HepG2 (cell line): ENCODE measurements at regions not wholly inside any gene's neighbourhood (a gene's known extent, or its start where the extent isn't known, plus 50 kb on each side); places are given as distances from the start of the nearest gene placed in this dataset.

ENCODE experiments used
- ATAC-seq: fragments of 200-7000 bp; cut with Tn5 transposase; 3 replicates; pipeline ENCODE4 v1.9.1; 2020; ENCODE audit warnings: mild to moderate bottlenecking, moderate library complexity
- BruUV-seq: library from RNA; stranded (reverse); fragments of 400-500 nt; replicated peaks from 2 replicates; lab custom pipeline; 2021; lab: Mats Ljungman, UMichigan
- CTCF ChIA-PET: fragments of 300-600 bp; formaldehyde crosslinking; extraction: SDS; loops from one replicate; lab custom pipeline; 2021; ENCODE audit warnings: low total read pairs, inconsistent platforms, low intra/inter-chr PET ratio; lab: Yijun Ruan, JAX
- POLR2A ChIA-PET: fragments of 350-600 bp; sonication (Branson Sonifier 250); formaldehyde crosslinking; loops from one replicate; lab custom pipeline; 2020; ENCODE audit warnings: antibody characterized with exemption, inconsistent platforms; lab: Yijun Ruan, JAX
- DNase-seq: peaks from one replicate; pipeline ENCODE4 v3.0.0-alpha.2; 2015; ENCODE audit warnings: low spot score
- FAIRE-seq: peaks from 3 replicates; lab custom pipeline; 2011; peaks lifted over from hg19 to GRCh38; lab: Jason Lieb, UNC
- H2AFZ ChIP-seq: one replicate; pipeline ENCODE4 v1.6.1; 2011; ENCODE audit warnings: low read length, inconsistent platforms
- H3K27ac ChIP-seq: fragments of 300-600 bp; 3 replicates; pipeline ENCODE4 v1.8.0; 2011; ENCODE audit warnings: mixed run types, mild to moderate bottlenecking, mixed read lengths, low read length, inconsistent platforms; ENCODE audit not compliant: insufficient read depth; ENCODE audit errors: extremely low read length
- H3K27me3 ChIP-seq, 2 experiments: fragments of 200-600 bp in 1 of 2; 2 replicates in 1 of 2; 3 replicates in 1 of 2; pipeline versions ENCODE4 v1.6.0 to v1.8.0; 2011; ENCODE audit warnings: low read length in 2 of 2, mild to moderate bottlenecking in 2 of 2, moderate library complexity in 2 of 2, inconsistent platforms in 1 of 2; ENCODE audit not compliant: insufficient read depth in 2 of 2, control insufficient read depth in 1 of 2
- H3K36me3 ChIP-seq, 2 experiments: fragments of 200-600 bp in 1 of 2; replicated peaks in 1 of 2; 2 replicates in 1 of 2; 3 replicates in 1 of 2; pipeline versions ENCODE4 v1.5.1 to v1.8.0; 2011; ENCODE audit warnings: low read length in 2 of 2, inconsistent platforms in 1 of 2; ENCODE audit not compliant: insufficient read depth in 2 of 2, control insufficient read depth in 1 of 2
- H3K4me1 ChIP-seq: 2 replicates; pipeline ENCODE4 v1.5.1; 2012; ENCODE audit warnings: low read length, inconsistent platforms; ENCODE audit not compliant: insufficient read depth
- H3K4me2 ChIP-seq: 2 replicates; pipeline ENCODE4 v1.6.0; 2011; ENCODE audit warnings: low read depth, low read length, inconsistent platforms
- H3K4me3 ChIP-seq, 3 experiments: fragments of 200-600 bp in 1 of 3; sonication (generic), shearing (Covaris generic) in 1 of 3; replicated peaks in 1 of 3; 2 replicates each; pipeline ENCODE4 v1.5.1; 2011 to 2016; ENCODE audit warnings: low read length in 3 of 3, inconsistent platforms in 2 of 3, low read depth in 2 of 3, mild to moderate bottlenecking in 2 of 3, control low read depth in 1 of 3, mixed read lengths in 1 of 3; ENCODE audit not compliant: insufficient read depth in 1 of 3
- H3K79me2 ChIP-seq: one replicate; pipeline ENCODE4 v1.6.1; 2011; ENCODE audit warnings: low read length, inconsistent platforms; ENCODE audit not compliant: insufficient read depth
- H3K9ac ChIP-seq: 2 replicates; pipeline ENCODE4 v1.6.0; 2011; ENCODE audit warnings: mild to moderate bottlenecking, low read depth, low read length, inconsistent platforms; ENCODE audit not compliant: insufficient read depth
- H3K9me3 ChIP-seq: 2 replicates; pipeline ENCODE4 v1.5.1; 2012; ENCODE audit warnings: mild to moderate bottlenecking, low read length
- H4K20me1 ChIP-seq: 2 replicates; pipeline ENCODE4 v1.6.0; 2011; ENCODE audit warnings: inconsistent platforms, mild to moderate bottlenecking, low read length, moderate library complexity; ENCODE audit not compliant: insufficient read depth
- FOXO1 ChIP-seq: sonication (generic); formaldehyde crosslinking; IDR thresholded peaks from 2 replicates; pipeline ENCODE4 v1.4.0; 2020; ENCODE audit warnings: missing genetic modification reagents
- HMGA1 ChIP-seq: sonication (generic); formaldehyde crosslinking; conservative IDR thresholded peaks from 2 replicates; pipeline ENCODE4 v1.4.0; 2020; ENCODE audit warnings: missing genetic modification reagents
- MAX ChIP-seq: IDR thresholded peaks from 2 replicates; pipeline ENCODE4 v1.6.1; 2012; ENCODE audit warnings: inconsistent platforms
- NFYB ChIP-seq: sonication (generic); formaldehyde crosslinking; IDR thresholded peaks from 2 replicates; pipeline ENCODE4 v1.4.0; 2020; ENCODE audit warnings: missing genetic modification reagents
- SNRNP70 ChIP-seq: fragments of 200-400 bp; formaldehyde crosslinking; IDR thresholded peaks from 2 replicates; pipeline ENCODE4 v1.6.1; 2017; ENCODE audit warnings: mild to moderate bottlenecking, low read depth, low read length, moderate library complexity
- TBP ChIP-seq: sonication (generic); formaldehyde crosslinking; IDR thresholded peaks from 2 replicates; pipeline ENCODE4 v1.5.0; 2020; ENCODE audit warnings: missing genetic modification reagents
- ZBTB49 ChIP-seq: sonication (generic); formaldehyde crosslinking; IDR thresholded peaks from 2 replicates; pipeline ENCODE4 v1.4.0; 2020; ENCODE audit warnings: missing genetic modification reagents, borderline replicate concordance
- ZNF280D ChIP-seq: sonication (generic); formaldehyde crosslinking; IDR thresholded peaks from 2 replicates; pipeline ENCODE4 v1.5.1; 2020; ENCODE audit warnings: mild to moderate bottlenecking, missing genetic modification reagents
- ZNF329 ChIP-seq: sonication (generic); formaldehyde crosslinking; IDR thresholded peaks from 2 replicates; pipeline ENCODE4 v1.9.0; 2021; ENCODE audit warnings: low read depth, mild to moderate bottlenecking, missing genetic modification reagents
- ZNF331 ChIP-seq: sonication (generic); formaldehyde crosslinking; IDR thresholded peaks from 2 replicates; pipeline ENCODE4 v1.4.0; 2020; ENCODE audit warnings: missing genetic modification reagents
- ZNF468 ChIP-seq: sonication (generic); formaldehyde crosslinking; IDR thresholded peaks from 2 replicates; pipeline ENCODE4 v1.8.0; 2022; ENCODE audit warnings: mild to moderate bottlenecking, moderate library complexity, missing genetic modification reagents
- ZNF615 ChIP-seq: sonication (generic); formaldehyde crosslinking; IDR thresholded peaks from 2 replicates; pipeline ENCODE4 v1.5.0; 2020; ENCODE audit warnings: mild to moderate bottlenecking, missing genetic modification reagents, borderline replicate concordance
- ZNF839 ChIP-seq: sonication (generic); formaldehyde crosslinking; IDR thresholded peaks from 2 replicates; pipeline ENCODE4 v1.4.0; 2020; ENCODE audit warnings: missing genetic modification reagents, mild to moderate bottlenecking, borderline replicate concordance
- ZSCAN22 ChIP-seq: sonication (generic); formaldehyde crosslinking; IDR thresholded peaks from 2 replicates; pipeline ENCODE4 v1.4.0; 2020; ENCODE audit warnings: mild to moderate bottlenecking, missing genetic modification reagents
- WGBS: methylation state at CpG from one replicate; pipeline ENCODE4 v1.1.6; 2017; ENCODE audit warnings: low lambda C conversion rate; 5-methylcytosine and 5-hydroxymethylcytosine counted together
- in situ Hi-C: cut with HindIII; loops from 2 replicates; pipeline ENCODE4 v1.10.0; 2017; ENCODE audit warnings: low pct_unique_long_range_greater_than_20kb; ENCODE audit not compliant: extremely low pct_ligation_motif_present
- intact Hi-C: fragments of 100-400 bp; cut with micrococcal nuclease; formaldehyde crosslinking; loops from one replicate; pipeline ENCODE4 v1.10.0; 2022; ENCODE audit not compliant: unreplicated experiment

GRCh38 chr13:34521171-34521570, 420.9 kb upstream of the NBEA start:
- Histone ChIP-seq H3K27ac (no peak overlapping the region), H3K4me1 (no peaks in the 10 kb centered on the region), H3K4me2 (no peak overlapping the region), H3K9ac (no peak overlapping the region), H3K27me3 (no peaks in the 10 kb centered on the region), H4K20me1 (no peaks in the 10 kb centered on the region), H3K36me3 (no peaks in the 10 kb centered on the region), H3K79me2 (no peaks in the 10 kb centered on the region), H3K9me3 (no peaks in the 10 kb centered on the region), H3K4me3 (no peak overlapping the region), H2AFZ (no peak overlapping the region)
- in situ Hi-C loops: no loop called here
- TF ChIP-seq ZNF839 (CRISPR knock-in tag) (no peak), FOXO1 (CRISPR knock-in tag) (no peak)
- ChIA-PET CTCF (no interaction called here), POLR2A (no interaction called here)
- no peak for ATAC-seq
- no TSS peak for BruUV-seq
- no peak for FAIRE-seq
- intact Hi-C loops: no loop called here
- DNase-seq: no peak
- WGBS: 55% methylated on average over 4 of the region's 5 CpGs

GRCh38 chr13:34522808-34523207, 419.3 kb upstream of the NBEA start:
- no peaks in the 10 kb centered on the region for H3K9me3 ChIP-seq
- no peak overlapping the region for H3K4me2 ChIP-seq
- H3K79me2 ChIP-seq: no peaks in the 10 kb centered on the region
- no peaks in the 10 kb centered on the region for H3K36me3 ChIP-seq
- H3K27ac ChIP-seq: no peak overlapping the region
- ATAC-seq (no peak), DNase-seq (no peak), FAIRE-seq (no peak)
- in situ Hi-C loops: no loop called here
- 41% methylated on average over 4 of the region's 4 CpGs for WGBS
- no peaks in the 10 kb centered on the region for H3K27me3 ChIP-seq
- intact Hi-C loops: no loop called here
- CTCF ChIA-PET: no interaction called here
- POLR2A ChIA-PET: no interaction called here
- no TSS peak for BruUV-seq
- H3K4me3 ChIP-seq: no peak overlapping the region
- H4K20me1 ChIP-seq: no peaks in the 10 kb centered on the region
- no peak overlapping the region for H3K9ac ChIP-seq
- no peaks in the 10 kb centered on the region for H3K4me1 ChIP-seq
- H2AFZ ChIP-seq: no peak overlapping the region
- no peak for TF ChIP-seq HMGA1 (CRISPR knock-in tag)
- no peak for TF ChIP-seq TBP (CRISPR knock-in tag)
- no peak for TF ChIP-seq ZNF615 (CRISPR knock-in tag)
- no peak for TF ChIP-seq ZNF331 (CRISPR knock-in tag)
- no peak for TF ChIP-seq SNRNP70
- no peak for TF ChIP-seq ZSCAN22 (CRISPR knock-in tag)
- no peak for TF ChIP-seq ZNF329 (CRISPR knock-in tag)
- no peak for TF ChIP-seq NFYB (CRISPR knock-in tag)
- no peak for TF ChIP-seq ZBTB49 (CRISPR knock-in tag)
- no peak for TF ChIP-seq ZNF280D (CRISPR knock-in tag)
- TF ChIP-seq MAX: no peak
- no peak for TF ChIP-seq ZNF468 (CRISPR knock-in tag)
